WTC11 (cell line): ENCODE measurements at regions not wholly inside any gene's neighbourhood (a gene's known extent, or its start where the extent isn't known, plus 50 kb on each side); places are given as distances from the start of the nearest gene placed in this dataset.

Source experiments
- ATAC-seq: fragments of 200-7000 bp; cut with Tn5 transposase; 2 replicates; pipeline ENCODE4 v1.10.0; 2021; ENCODE audit warnings: mild to moderate bottlenecking, moderate library complexity
- CTCF ChIA-PET: fragments of 300-600 bp; sonication (Branson Sonifier 250); formaldehyde crosslinking; loops from one replicate; lab custom pipeline; 2021; ENCODE audit warnings: antibody characterized with exemption; lab: Charles Lee
- POLR2A ChIA-PET: fragments of 350-600 bp; sonication (Branson Sonifier 250); formaldehyde crosslinking; loops from one replicate; lab custom pipeline; 2021; ENCODE audit warnings: antibody characterized with exemption; lab: Charles Lee
- DNase-seq: peaks from one replicate; pipeline ENCODE4 v3.0.0; 2021; ENCODE audit warnings: low spot score
- H3K27ac Mint-ChIP-seq: 2 replicates; pipeline ENCODE4 v1.8.0; 2021; ENCODE audit warnings: mixed read lengths
- H3K27me3 Mint-ChIP-seq: 2 replicates; pipeline ENCODE4 v1.8.0; 2021; ENCODE audit warnings: low read depth, mild to moderate bottlenecking, moderate library complexity, mixed read lengths
- H3K36me3 Mint-ChIP-seq: 2 replicates; pipeline ENCODE4 v1.8.0; 2021; ENCODE audit warnings: mixed read lengths
- H3K4me1 Mint-ChIP-seq: 2 replicates; pipeline ENCODE4 v1.8.0; 2022; ENCODE audit warnings: mixed read lengths
- H3K4me3 Mint-ChIP-seq: 2 replicates; pipeline ENCODE4 v1.8.0; 2021; ENCODE audit warnings: mild to moderate bottlenecking, moderate library complexity, mixed read lengths
- H3K9me3 Mint-ChIP-seq: 2 replicates; pipeline ENCODE4 v1.8.0; 2021; ENCODE audit warnings: mixed read lengths
- ARID4B ChIP-seq: sonication (generic); formaldehyde crosslinking; IDR thresholded peaks from 2 replicates; pipeline ENCODE4 v1.8.0; 2023; ENCODE audit warnings: missing genetic modification reagents, mild to moderate bottlenecking, borderline replicate concordance
- CBFB ChIP-seq: sonication (generic); formaldehyde crosslinking; IDR thresholded peaks from 2 replicates; pipeline ENCODE4 v1.8.1; 2022; ENCODE audit warnings: mild to moderate bottlenecking, low read depth, missing genetic modification reagents
- FOXK1 ChIP-seq: sonication (generic); formaldehyde crosslinking; IDR thresholded peaks from 2 replicates; pipeline ENCODE4 v1.8.0; 2022; ENCODE audit warnings: mild to moderate bottlenecking, moderate library complexity, missing genetic modification reagents
- FOXP1 ChIP-seq: sonication (generic); formaldehyde crosslinking; IDR thresholded peaks from 2 replicates; pipeline ENCODE4 v1.8.0; 2022; ENCODE audit warnings: missing genetic modification reagents, mild to moderate bottlenecking, moderate library complexity, borderline replicate concordance
- JUN ChIP-seq: sonication (generic); formaldehyde crosslinking; IDR thresholded peaks from 2 replicates; pipeline ENCODE4 v1.8.0; 2023; ENCODE audit warnings: mild to moderate bottlenecking, missing genetic modification reagents
- MAX ChIP-seq: sonication (generic); formaldehyde crosslinking; IDR thresholded peaks from 2 replicates; pipeline ENCODE4 v1.8.0; 2022; ENCODE audit warnings: mild to moderate bottlenecking, missing genetic modification reagents
- MXD4 ChIP-seq: fragments of 250-450 bp; sonication (Bioruptor Pico); IDR thresholded peaks from 2 replicates; pipeline ENCODE4 v1.8.0; 2021; ENCODE audit warnings: mild to moderate bottlenecking, moderate library complexity, borderline replicate concordance
- PRRX2 ChIP-seq: fragments of 250-450 bp; sonication (Bioruptor Pico); IDR thresholded peaks from 2 replicates; pipeline ENCODE4 v1.8.0; 2021; ENCODE audit warnings: mild to moderate bottlenecking
- TP53 ChIP-seq: sonication (generic); formaldehyde crosslinking; IDR thresholded peaks from 2 replicates; pipeline ENCODE4 v1.8.1; 2023; ENCODE audit warnings: mild to moderate bottlenecking, missing genetic modification reagents
- ZBTB43 ChIP-seq: sonication (generic); formaldehyde crosslinking; IDR thresholded peaks from 2 replicates; pipeline ENCODE4 v1.8.1; 2023; ENCODE audit warnings: mild to moderate bottlenecking, missing genetic modification reagents
- ZNF263 ChIP-seq: sonication (generic); formaldehyde crosslinking; IDR thresholded peaks from 2 replicates; pipeline ENCODE4 v1.8.1; 2022; ENCODE audit warnings: low read depth, mild to moderate bottlenecking, moderate library complexity, missing genetic modification reagents
- ZNF425 ChIP-seq: fragments of 250-450 bp; sonication (Bioruptor Pico); conservative IDR thresholded peaks from 2 replicates; pipeline ENCODE4 v1.9.0; 2021; ENCODE audit warnings: mild to moderate bottlenecking
- TF ChIP-seq, protein P1 (sequence below): sonication (generic); formaldehyde crosslinking; IDR thresholded peaks from 2 replicates; pipeline ENCODE4 v1.8.0; 2022; ENCODE audit warnings: mild to moderate bottlenecking, missing genetic modification reagents
- TF ChIP-seq, protein P2 (sequence below): fragments of 250-450 bp; sonication (Bioruptor Pico); IDR thresholded peaks from 2 replicates; pipeline ENCODE4 v1.9.0; 2021; ENCODE audit warnings: mild to moderate bottlenecking

GRCh38 chr18:73040247-73040646 lies 172.5 kb upstream of the NETO1 start:
- H3K27me3 Mint-ChIP-seq = no peaks in the 10 kb centered on the region
- DNase-seq (no peak), ATAC-seq (no peak)
- no peak overlapping the region for H3K27ac Mint-ChIP-seq
- peaks cover 17% of the 10 kb centered on the region for H3K4me1 Mint-ChIP-seq
- ChIA-PET CTCF (no interaction called here), POLR2A (no interaction called here)
- no peak for TF ChIP-seq JUN (CRISPR knock-in tag)
- no peak for TF ChIP-seq ZNF425 (CRISPR knock-in tag)
- TF ChIP-seq, protein P1, sequence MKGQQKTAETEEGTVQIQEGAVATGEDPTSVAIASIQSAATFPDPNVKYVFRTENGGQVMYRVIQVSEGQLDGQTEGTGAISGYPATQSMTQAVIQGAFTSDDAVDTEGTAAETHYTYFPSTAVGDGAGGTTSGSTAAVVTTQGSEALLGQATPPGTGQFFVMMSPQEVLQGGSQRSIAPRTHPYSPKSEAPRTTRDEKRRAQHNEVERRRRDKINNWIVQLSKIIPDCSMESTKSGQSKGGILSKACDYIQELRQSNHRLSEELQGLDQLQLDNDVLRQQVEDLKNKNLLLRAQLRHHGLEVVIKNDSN = no peak
- no peak for TF ChIP-seq ARID4B (CRISPR knock-in tag)
- TF ChIP-seq MAX = no peak
- no peak for TF ChIP-seq TP53 (CRISPR knock-in tag)
- TF ChIP-seq FOXK1 = no peak
- TF ChIP-seq ZNF263 (CRISPR knock-in tag) = no peak
- TF ChIP-seq CBFB (CRISPR knock-in tag) = no peak
- TF ChIP-seq, protein P2, sequence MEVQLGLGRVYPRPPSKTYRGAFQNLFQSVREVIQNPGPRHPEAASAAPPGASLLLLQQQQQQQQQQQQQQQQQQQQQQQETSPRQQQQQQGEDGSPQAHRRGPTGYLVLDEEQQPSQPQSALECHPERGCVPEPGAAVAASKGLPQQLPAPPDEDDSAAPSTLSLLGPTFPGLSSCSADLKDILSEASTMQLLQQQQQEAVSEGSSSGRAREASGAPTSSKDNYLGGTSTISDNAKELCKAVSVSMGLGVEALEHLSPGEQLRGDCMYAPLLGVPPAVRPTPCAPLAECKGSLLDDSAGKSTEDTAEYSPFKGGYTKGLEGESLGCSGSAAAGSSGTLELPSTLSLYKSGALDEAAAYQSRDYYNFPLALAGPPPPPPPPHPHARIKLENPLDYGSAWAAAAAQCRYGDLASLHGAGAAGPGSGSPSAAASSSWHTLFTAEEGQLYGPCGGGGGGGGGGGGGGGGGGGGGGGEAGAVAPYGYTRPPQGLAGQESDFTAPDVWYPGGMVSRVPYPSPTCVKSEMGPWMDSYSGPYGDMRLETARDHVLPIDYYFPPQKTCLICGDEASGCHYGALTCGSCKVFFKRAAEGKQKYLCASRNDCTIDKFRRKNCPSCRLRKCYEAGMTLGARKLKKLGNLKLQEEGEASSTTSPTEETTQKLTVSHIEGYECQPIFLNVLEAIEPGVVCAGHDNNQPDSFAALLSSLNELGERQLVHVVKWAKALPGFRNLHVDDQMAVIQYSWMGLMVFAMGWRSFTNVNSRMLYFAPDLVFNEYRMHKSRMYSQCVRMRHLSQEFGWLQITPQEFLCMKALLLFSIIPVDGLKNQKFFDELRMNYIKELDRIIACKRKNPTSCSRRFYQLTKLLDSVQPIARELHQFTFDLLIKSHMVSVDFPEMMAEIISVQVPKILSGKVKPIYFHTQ (CRISPR knock-in tag) = no peak
- TF ChIP-seq PRRX2 = no peak
- H3K9me3 Mint-ChIP-seq = no peaks in the 10 kb centered on the region
- H3K4me3 Mint-ChIP-seq = no peak overlapping the region
- no peaks in the 10 kb centered on the region for H3K36me3 Mint-ChIP-seq

GRCh38 chr18:73038336-73038735 lies 170.5 kb upstream of the NETO1 start:
- TF ChIP-seq MXD4 (CRISPR knock-in tag) = no peak
- no peak for TF ChIP-seq FOXP1
- TF ChIP-seq ZBTB43 (CRISPR knock-in tag) = no peak
- TF ChIP-seq ZNF425 (CRISPR knock-in tag) = no peak
- no peak for TF ChIP-seq JUN (CRISPR knock-in tag)
- Mint-ChIP-seq H3K9me3 (no peaks in the 10 kb centered on the region), H3K27me3 (no peaks in the 10 kb centered on the region), H3K4me1 (peaks cover 17% of the 10 kb centered on the region), H3K27ac (no peak overlapping the region), H3K4me3 (no peak overlapping the region), H3K36me3 (no peaks in the 10 kb centered on the region)
- CTCF ChIA-PET = no interaction called here
- no peak for ATAC-seq
- POLR2A ChIA-PET = no interaction called here
- no peak for DNase-seq
